Non-pigmented ciliary epithelial cell (primary cell): ENCODE measurements at regions not wholly inside any gene's neighbourhood (a gene's known extent, or its start where the extent isn't known, plus 50 kb on each side); places are given as distances from the start of the nearest gene placed in this dataset.

Experiments used
- DNase-seq: peaks from one replicate; pipeline ENCODE4 v3.0.0-alpha.2; 2010; ENCODE audit warnings: low read depth

DNA sequence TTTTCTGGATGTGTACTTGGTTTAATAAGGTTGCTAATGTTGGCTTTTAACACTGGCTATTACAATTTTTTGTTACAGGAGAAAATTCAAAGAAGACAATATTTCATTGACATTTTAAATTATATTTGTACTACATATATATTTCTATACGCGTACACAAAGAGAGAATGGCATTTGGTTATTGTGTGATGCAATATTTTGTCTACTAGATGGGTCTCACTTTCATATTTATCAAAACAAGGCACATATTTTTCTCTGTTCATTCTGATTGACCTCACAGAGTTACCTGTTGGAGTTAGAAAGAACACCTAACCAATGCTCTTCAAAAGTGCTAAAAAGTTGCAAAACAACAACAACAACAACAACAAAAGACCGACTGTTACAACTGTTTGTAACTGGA is 50.2 kb upstream of the VGLL3 start:
- no peak for DNase-seq
